ENCODE measurements at regions not wholly inside any gene's neighbourhood (a gene's known extent, or its start where the extent isn't known, plus 50 kb on each side); places are given as distances from the start of the nearest gene placed in this dataset.

GRCh38 chr12:67586951-67587350 is 61.6 kb upstream of the DYRK2 start:
- TF ChIP-seq, protein P1, sequence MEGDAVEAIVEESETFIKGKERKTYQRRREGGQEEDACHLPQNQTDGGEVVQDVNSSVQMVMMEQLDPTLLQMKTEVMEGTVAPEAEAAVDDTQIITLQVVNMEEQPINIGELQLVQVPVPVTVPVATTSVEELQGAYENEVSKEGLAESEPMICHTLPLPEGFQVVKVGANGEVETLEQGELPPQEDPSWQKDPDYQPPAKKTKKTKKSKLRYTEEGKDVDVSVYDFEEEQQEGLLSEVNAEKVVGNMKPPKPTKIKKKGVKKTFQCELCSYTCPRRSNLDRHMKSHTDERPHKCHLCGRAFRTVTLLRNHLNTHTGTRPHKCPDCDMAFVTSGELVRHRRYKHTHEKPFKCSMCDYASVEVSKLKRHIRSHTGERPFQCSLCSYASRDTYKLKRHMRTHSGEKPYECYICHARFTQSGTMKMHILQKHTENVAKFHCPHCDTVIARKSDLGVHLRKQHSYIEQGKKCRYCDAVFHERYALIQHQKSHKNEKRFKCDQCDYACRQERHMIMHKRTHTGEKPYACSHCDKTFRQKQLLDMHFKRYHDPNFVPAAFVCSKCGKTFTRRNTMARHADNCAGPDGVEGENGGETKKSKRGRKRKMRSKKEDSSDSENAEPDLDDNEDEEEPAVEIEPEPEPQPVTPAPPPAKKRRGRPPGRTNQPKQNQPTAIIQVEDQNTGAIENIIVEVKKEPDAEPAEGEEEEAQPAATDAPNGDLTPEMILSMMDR (conservative IDR thresholded peaks at IDR 0.05; ENCODE audit: low read depth, low read length) = no peak
- H3K4me3 ChIP-seq (ENCODE audit: low read depth, low read length) = no peak overlapping the region
- no peak for DNase-seq (ENCODE audit: low read depth)

DNA sequence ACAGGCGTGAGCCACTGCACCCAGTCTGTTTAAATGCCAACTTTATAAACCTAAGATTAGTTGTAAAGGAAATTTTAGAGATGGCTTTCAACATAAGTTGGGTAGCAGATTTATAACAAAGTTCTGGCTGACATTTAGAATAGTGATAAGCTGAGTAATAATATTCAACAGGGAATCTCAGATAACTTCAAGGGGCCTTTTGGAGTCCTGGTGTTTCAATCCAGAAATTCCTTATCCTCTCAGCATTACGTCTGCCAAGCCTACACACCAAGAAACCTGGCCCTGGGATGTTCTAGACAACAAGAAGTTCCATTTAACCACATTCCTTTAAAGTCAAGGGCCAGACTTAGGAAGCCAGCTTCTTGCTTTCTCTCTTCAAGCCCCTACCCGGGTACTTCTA is 59.5 kb upstream of the DYRK2 start:
- no peak overlapping the region for H3K4me3 ChIP-seq (ENCODE audit: low read depth, low read length)
- TF ChIP-seq, protein P1 (conservative IDR thresholded peaks at IDR 0.05; ENCODE audit: low read depth, low read length) = no peak
- no peak for DNase-seq (ENCODE audit: low read depth)

DNA sequence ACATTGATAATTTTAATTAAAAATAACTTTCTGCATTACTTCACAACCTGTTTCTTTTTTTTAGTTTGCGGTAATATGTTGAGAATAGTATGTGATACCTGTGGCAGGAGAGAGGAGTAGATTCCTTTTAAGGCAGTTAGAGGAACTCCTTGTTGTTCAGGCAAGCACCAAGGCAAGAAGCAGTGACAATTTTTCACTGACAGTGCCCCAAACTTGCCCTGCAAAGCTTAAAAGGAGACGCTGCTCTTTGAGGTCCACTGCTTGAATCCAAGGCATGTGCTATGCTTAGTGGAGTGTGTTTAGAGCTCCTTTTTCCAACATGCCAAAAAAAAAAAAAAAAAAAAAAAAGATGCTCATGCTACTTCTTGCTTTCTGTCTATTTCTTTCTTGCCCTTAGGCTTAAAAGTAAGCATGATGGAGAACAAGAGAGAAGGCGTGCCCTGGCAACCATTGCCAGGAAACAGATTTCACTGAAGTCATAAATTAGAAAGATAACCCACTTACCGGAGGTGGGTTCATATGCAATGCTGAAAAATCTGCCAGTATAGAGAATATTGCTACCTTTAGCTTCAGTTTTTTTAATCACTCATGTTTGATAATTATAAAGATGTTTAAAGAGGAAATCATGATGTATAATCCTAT is 58.3 kb upstream of the DYRK2 start:
- H3K4me3 ChIP-seq (ENCODE audit: low read depth, low read length) = no peak overlapping the region
- no peak for DNase-seq (ENCODE audit: low read depth)
- TF ChIP-seq, protein P1 (conservative IDR thresholded peaks at IDR 0.05; ENCODE audit: low read depth, low read length) = no peak

DNA sequence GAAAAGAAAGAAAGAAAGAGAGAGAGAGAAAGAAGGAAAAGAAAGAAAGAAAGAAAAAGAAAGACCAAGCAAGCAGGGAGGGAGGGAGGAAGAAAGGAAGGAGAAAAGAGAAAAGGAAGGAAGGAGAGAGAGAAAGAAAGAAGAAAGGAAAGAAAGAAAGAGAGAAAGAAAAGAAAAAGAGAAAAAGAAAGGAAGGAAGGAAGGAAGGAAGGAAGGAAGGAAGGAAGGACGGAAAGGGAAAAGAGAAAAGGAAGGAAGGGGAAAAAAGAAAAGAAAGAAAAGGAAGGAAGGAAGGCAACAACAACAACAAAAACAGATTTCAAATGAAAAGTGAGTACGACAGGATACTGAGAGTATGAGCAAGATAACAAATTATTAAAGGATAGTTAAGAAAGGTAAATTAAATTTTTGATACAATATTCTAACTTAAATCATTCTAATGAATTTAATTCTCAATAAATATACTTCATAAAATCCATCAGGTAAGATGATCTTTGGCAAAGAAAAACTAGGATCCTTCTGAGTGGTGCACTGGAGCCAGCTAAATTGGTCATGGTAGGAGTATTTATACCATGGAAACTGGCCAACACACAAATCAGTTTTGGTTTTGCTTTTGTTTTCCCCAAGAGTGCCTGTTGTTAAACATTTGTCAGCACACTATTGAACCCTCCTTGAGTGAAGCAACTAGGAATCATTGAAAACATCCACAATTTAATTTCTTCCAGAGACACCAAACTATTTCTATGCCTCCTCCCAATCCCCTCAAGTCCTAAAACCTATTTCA is 56.1 kb upstream of the DYRK2 start:
- TF ChIP-seq, protein P1 (conservative IDR thresholded peaks at IDR 0.05; ENCODE audit: low read depth, low read length) = no peak
- peak; percentile 73 for DNase-seq (ENCODE audit: low read depth)
- H3K4me3 ChIP-seq (ENCODE audit: low read depth, low read length) = no peak overlapping the region

GRCh38 chr12:67593041-67593440 is 55.5 kb upstream of the DYRK2 start:
- TF ChIP-seq, protein P1 (conservative IDR thresholded peaks at IDR 0.05; ENCODE audit: low read depth, low read length) = no peak
- peak; percentile 18 for DNase-seq (ENCODE audit: low read depth)
- no peak overlapping the region for H3K4me3 ChIP-seq (ENCODE audit: low read depth, low read length)

DNA sequence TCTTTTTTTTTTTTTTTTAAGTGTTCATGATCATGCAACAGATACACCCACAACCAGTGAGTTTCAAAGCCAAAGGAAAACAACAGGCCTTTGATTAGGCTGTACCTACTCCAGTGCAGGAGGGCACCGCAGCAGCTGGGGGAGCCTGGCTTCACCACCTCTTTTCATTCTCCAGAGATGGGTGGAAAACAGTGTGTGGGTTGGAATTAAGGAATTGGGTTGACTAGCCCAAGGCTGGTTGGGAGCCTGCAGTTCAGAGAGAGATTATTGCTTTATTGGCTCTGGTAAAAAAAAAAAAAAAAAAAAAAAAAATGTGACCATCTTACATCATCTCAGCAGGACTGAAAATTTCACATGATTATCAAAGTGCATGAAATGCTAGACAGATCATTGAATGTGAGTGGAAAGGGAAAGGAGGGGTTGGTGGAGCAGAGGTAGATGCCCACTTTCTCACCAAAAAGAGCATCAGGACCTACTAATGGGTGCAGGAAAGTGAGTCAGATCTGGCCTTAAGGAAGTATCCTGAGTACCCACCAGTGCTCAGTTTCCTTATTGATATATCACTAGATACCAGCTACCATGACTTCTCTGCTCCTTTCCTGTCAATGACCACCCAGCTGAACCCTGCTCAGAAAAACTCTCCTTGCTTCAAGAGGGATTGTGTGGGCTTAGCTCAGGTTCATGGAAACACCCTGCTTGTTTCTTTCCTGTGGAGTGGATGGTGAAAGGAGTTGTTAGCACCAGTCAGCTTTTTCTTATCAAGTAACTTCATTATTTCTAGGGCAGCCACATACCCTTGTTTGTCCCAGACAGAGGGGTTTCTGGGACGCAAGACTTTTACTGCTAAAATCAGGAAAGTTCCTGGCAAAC is 54.8 kb upstream of the DYRK2 start:
- TF ChIP-seq, protein P1 (conservative IDR thresholded peaks at IDR 0.05; ENCODE audit: low read depth, low read length) = no peak
- no peak overlapping the region for H3K4me3 ChIP-seq (ENCODE audit: low read depth, low read length)
- DNase-seq (ENCODE audit: low read depth) = peak; percentile 8

Measured in choroid plexus epithelial cell (primary cell).